Pancreas (tissue), 10 donors: ENCODE measurements at regions not wholly inside any gene's neighbourhood (a gene's known extent, or its start where the extent isn't known, plus 50 kb on each side); places are given as distances from the start of the nearest gene placed in this dataset.
"Not testable (repeated sequence)": the region's sequence is repeated elsewhere in the genome, so short reads cannot be mapped to it uniquely, and the experiment has no call there.

ENCODE experiments used
- ATAC-seq, 4 donors: fragments of 200-7000 bp; cut with Tn5 transposase; one replicate each; pipeline versions ENCODE4 v1.8.0 to v1.9.1; 2020; ENCODE audit warnings: mild to moderate bottlenecking in 4 of 4, moderate library complexity in 4 of 4
- DNase-seq, 6 donors: peaks; one replicate each; pipeline ENCODE4 v3.0.0-alpha.2; 2020
- FAIRE-seq: peaks from 2 replicates; lab custom pipeline; 2012; peaks lifted over from hg19 to GRCh38; lab: Jason Lieb, UNC
- H3K27ac ChIP-seq, 4 donors: fragments of 200-600 bp; sonication (generic); 1 replicate in 3 of 4; 2 replicates in 1 of 4; pipeline versions ENCODE4 v1.5.0 to v1.8.0; 2020
- H3K27me3 ChIP-seq, 4 donors: fragments of 200-600 bp; one replicate each; pipeline ENCODE4 v1.8.0; 2021
- H3K36me3 ChIP-seq, 3 donors: fragments of 200-600 bp; sonication (generic) in 1 of 3; one replicate each; pipeline versions ENCODE4 v1.5.0 to v1.8.0; 2020 to 2021
- H3K4me1 ChIP-seq, 3 donors: fragments of 200-600 bp; one replicate each; pipeline ENCODE4 v1.8.0; 2021
- H3K4me3 ChIP-seq, 4 donors: fragments of 200-600 bp; sonication (generic) in 2 of 4; one replicate each; pipeline versions ENCODE4 v1.5.0 to v1.8.0; 2020 to 2021
- H3K9me3 ChIP-seq, 4 donors: fragments of 200-600 bp; one replicate each; pipeline ENCODE4 v1.8.0; 2021
- CTCF ChIP-seq, 4 donors: fragments of 200-600 bp; sonication (generic) in 3 of 4; IDR thresholded peaks; one replicate each; pipeline versions ENCODE4 v1.5.0 to v1.8.0; 2021; ENCODE audit warnings: antibody characterized with exemption in 4 of 4
- WGBS, 2 donors: extraction: QIAGEN DNeasy Blood & Tissue Kit; methylation state at CpG; one replicate each; pipeline ENCODE4 v1.1.7; 2013; 5-methylcytosine and 5-hydroxymethylcytosine counted together
- intact Hi-C, 3 donors: fragments of 100-400 bp; cut with DNase I; formaldehyde crosslinking; loops; one replicate each; pipeline versions ENCODE4 v1.11.1 to v1.14.2; 2022
- donor health status: healthy with polysubstance abuse.
- donor health status: DM: no; HTN: no; CAD: no; lungs with moderate emphysema.
- donor health status: DM: no; HTN: no; CAD: no.
- donor health status: control.
- donor health status: control.
- donor health status: Bipolar disorder and iron deficiency.
- donor health status: DM: yes; HTN: yes; CAD: no.
- donor health status: DM: no; HTN: no; CAD: no.
- donor health status: DM: no; HTN: no; CAD: no.
- donor health status: DM: yes; HTN: yes; CAD: no.

DNA sequence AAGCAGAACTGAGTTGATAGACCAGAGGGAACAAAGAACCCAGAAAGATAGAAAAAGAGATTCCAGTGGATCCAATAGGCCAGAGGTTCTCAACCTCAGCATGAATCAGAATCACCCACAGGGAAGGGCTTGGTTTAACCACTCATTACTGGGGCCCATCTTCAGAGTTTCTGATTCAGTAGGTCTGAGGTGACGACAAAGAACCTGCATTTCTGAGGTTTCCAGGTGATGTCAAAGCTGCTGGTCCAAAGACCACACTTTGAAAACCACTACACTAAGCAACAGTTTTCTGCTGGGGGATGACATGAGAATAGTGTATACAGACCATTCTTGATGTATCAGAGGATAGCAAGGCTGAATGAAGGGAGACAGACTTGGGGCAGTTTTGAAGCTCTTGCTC is 81.5 kb upstream of the FOXN2 start:
- H3K4me3 ChIP-seq: no peak overlapping the region
- H3K27me3 ChIP-seq: no peaks in the 10 kb centered on the region
- DNase-seq: no peak
- H3K9me3 ChIP-seq: no peaks in the 10 kb centered on the region
- TF ChIP-seq CTCF (IDR thresholded peaks at IDR 0.05): no peak
- intact Hi-C loops: no loop called here
- FAIRE-seq: no peak
- no peak overlapping the region for H3K27ac ChIP-seq
- no peak for ATAC-seq
- no peaks in the 10 kb centered on the region for H3K4me1 ChIP-seq
- 99 to 100% methylated on average over 1 of the region's 1 CpG for WGBS, 2 donors
- H3K36me3 ChIP-seq: no peaks in the 10 kb centered on the region

- H3K4me3 ChIP-seq, FAIRE-seq, H3K27me3 ChIP-seq, H3K27ac ChIP-seq, H3K4me1 ChIP-seq, DNase-seq, H3K9me3 ChIP-seq, H3K36me3 ChIP-seq, intact Hi-C loops, ATAC-seq: not testable (repeated sequence)
- WGBS, 2 donors: 76 to 98% methylated on average over 3 to 5 of the region's 5 CpGs
These were observed 80.7 kb upstream of the FOXN2 start for GRCh38 chr2:48233824-48234223.

- WGBS, 2 donors: 81 to 89% methylated on average over 5 of the region's 5 CpGs
- no peak for FAIRE-seq
- intact Hi-C loops: no loop called here
These were observed 79.4 kb upstream of the FOXN2 start for GRCh38 chr2:48235076-48235475.

DNA sequence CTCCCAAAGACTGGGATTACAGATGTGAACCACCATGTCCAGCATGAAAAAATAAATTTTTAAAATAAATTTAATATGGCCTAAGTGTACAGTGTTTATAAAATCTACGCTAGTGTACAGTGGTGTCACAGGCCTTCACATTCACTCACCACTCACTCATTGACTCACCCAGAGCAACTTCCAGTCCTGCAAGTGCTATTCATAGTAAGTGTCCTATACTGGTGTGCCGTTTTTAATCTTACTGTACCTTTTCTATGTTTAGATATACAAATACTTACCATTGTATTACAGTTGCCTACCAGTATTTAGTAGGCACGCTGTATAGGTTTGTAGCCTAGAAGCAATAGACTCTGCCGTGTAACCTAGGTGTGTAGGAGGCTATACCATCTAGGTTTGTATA is 76.1 kb upstream of the FOXN2 start:
- no peak for DNase-seq

More at GRCh38 chr2:48235076-48235475, 79.4 kb upstream of the FOXN2 start:
- no peak overlapping the region for H3K27ac ChIP-seq
- no peaks in the 10 kb centered on the region for H3K27me3 ChIP-seq
- ATAC-seq (no peak), DNase-seq (no peak)
- no peaks in the 10 kb centered on the region for H3K36me3 ChIP-seq
- no peak overlapping the region for H3K4me3 ChIP-seq
- no peaks in the 10 kb centered on the region for H3K4me1 ChIP-seq
- no peaks in the 10 kb centered on the region for H3K9me3 ChIP-seq
- TF ChIP-seq CTCF (IDR thresholded peaks at IDR 0.05): no peak

GRCh38 chr2:48240912-48241311 is 73.6 kb upstream of the FOXN2 start:
- Histone ChIP-seq H3K27me3 (no peaks in the 10 kb centered on the region), H3K36me3 (no peaks in the 10 kb centered on the region), H3K9me3 (no peaks in the 10 kb centered on the region), H3K4me1 (no peaks in the 10 kb centered on the region), H3K27ac (no peak overlapping the region), H3K4me3 (no peak overlapping the region)
- DNase-seq (no peak), FAIRE-seq (no peak), ATAC-seq (no peak)
- intact Hi-C loops: no loop called here
- WGBS, 2 donors: 80 to 89% methylated on average over 9 of the region's 9 CpGs
- TF ChIP-seq CTCF (IDR thresholded peaks at IDR 0.05): no peak

More for the DNA sequence above, 76.1 kb upstream of the FOXN2 start:
- FAIRE-seq: no peak
- H3K9me3 ChIP-seq: no peaks in the 10 kb centered on the region
- no peaks in the 10 kb centered on the region for H3K4me1 ChIP-seq
- 82 to 84% methylated on average over 4 of the region's 4 CpGs for WGBS, 2 donors
- intact Hi-C loops: no loop called here
- H3K27ac ChIP-seq: no peak overlapping the region
- TF ChIP-seq CTCF (IDR thresholded peaks at IDR 0.05): no peak
- no peak for ATAC-seq
- no peaks in the 10 kb centered on the region for H3K36me3 ChIP-seq
- no peaks in the 10 kb centered on the region for H3K27me3 ChIP-seq
- H3K4me3 ChIP-seq: no peak overlapping the region
